GM23338 (cell line): ENCODE measurements at regions not wholly inside any gene's neighbourhood (a gene's known extent, or its start where the extent isn't known, plus 50 kb on each side); places are given as distances from the start of the nearest gene placed in this dataset.

Experiments
- ATAC-seq: fragments of 200-7000 bp; cut with Tn5 transposase; 3 replicates; pipeline ENCODE4 v1.9.1; 2020
- DNase-seq: peaks from one replicate; pipeline ENCODE4 v3.0.0-alpha.2; 2015; ENCODE audit warnings: low spot score
- H2AFZ ChIP-seq: fragments of 200-600 bp; sonication (generic); 2 replicates; pipeline ENCODE4 v1.8.0; 2016; ENCODE audit warnings: antibody characterized with exemption, mild to moderate bottlenecking, moderate library complexity
- H3F3A ChIP-seq: fragments of 200-600 bp; sonication (generic); replicated peaks from 2 replicates; pipeline ENCODE4 v1.8.0; 2017; ENCODE audit warnings: antibody characterized with exemption, mixed run types, low read depth
- H3K27ac ChIP-seq: fragments of 200-600 bp; sonication (generic); 2 replicates; pipeline ENCODE4 v1.6.1; 2016; ENCODE audit warnings: low read depth
- H3K27me3 ChIP-seq: fragments of 200-600 bp; sonication (generic); 2 replicates; pipeline ENCODE4 v1.8.0; 2016; ENCODE audit warnings: mild to moderate bottlenecking, mixed run types, moderate library complexity; ENCODE audit not compliant: insufficient read depth
- H3K36me3 ChIP-seq: fragments of 200-600 bp; sonication (generic); 2 replicates; pipeline ENCODE4 v1.8.0; 2016; ENCODE audit warnings: mild to moderate bottlenecking; ENCODE audit not compliant: insufficient read depth
- H3K4me1 ChIP-seq: fragments of 200-600 bp; sonication (generic); 2 replicates; pipeline ENCODE4 v1.8.0; 2016; ENCODE audit warnings: mild to moderate bottlenecking, moderate library complexity; ENCODE audit not compliant: insufficient read depth
- H3K4me2 ChIP-seq: fragments of 200-600 bp; sonication (generic); 2 replicates; pipeline ENCODE4 v1.7.1; 2017; ENCODE audit warnings: mixed run types
- H3K4me3 ChIP-seq: fragments of 200-600 bp; sonication (generic); 2 replicates; pipeline ENCODE4 v1.6.1; 2016; ENCODE audit warnings: mixed run types
- H3K79me2 ChIP-seq: fragments of 200-600 bp; sonication (generic); replicated peaks from 2 replicates; pipeline ENCODE4 v1.8.0; 2017; ENCODE audit warnings: mild to moderate bottlenecking; ENCODE audit not compliant: insufficient read depth
- H3K9me2 ChIP-seq: fragments of 200-600 bp; sonication (generic); 2 replicates; pipeline ENCODE4 v1.8.0; 2017; ENCODE audit not compliant: insufficient read depth
- H4K20me1 ChIP-seq: fragments of 200-600 bp; sonication (generic); replicated peaks from 2 replicates; pipeline ENCODE4 v1.8.0; 2017; ENCODE audit warnings: mild to moderate bottlenecking; ENCODE audit not compliant: insufficient read depth
- H3K27ac Mint-ChIP-seq: 2 replicates; pipeline ENCODE4 v1.8.0; 2020; ENCODE audit warnings: inconsistent platforms, mild to moderate bottlenecking, moderate library complexity, mixed read lengths
- H3K27me3 Mint-ChIP-seq: 3 replicates; pipeline ENCODE4 v1.8.0; 2022; ENCODE audit warnings: low read depth, mild to moderate bottlenecking, moderate library complexity, mixed read lengths, inconsistent platforms; ENCODE audit not compliant: insufficient read depth, poor library complexity
- H3K36me3 Mint-ChIP-seq: 3 replicates; pipeline ENCODE4 v1.8.0; 2021; ENCODE audit warnings: low read depth, mild to moderate bottlenecking, inconsistent platforms, moderate library complexity, mixed read lengths
- H3K4me1 Mint-ChIP-seq: 3 replicates; pipeline ENCODE4 v1.8.0; 2020; ENCODE audit warnings: mild to moderate bottlenecking, inconsistent platforms, mixed read lengths
- H3K4me3 Mint-ChIP-seq: 3 replicates; pipeline ENCODE4 v1.8.0; 2021; ENCODE audit warnings: moderate library complexity, mild to moderate bottlenecking, inconsistent platforms, mixed read lengths
- H3K9me3 Mint-ChIP-seq: 3 replicates; pipeline ENCODE4 v1.8.0; 2020; ENCODE audit warnings: moderate library complexity, mild to moderate bottlenecking, inconsistent platforms, mixed read lengths
- CREB1 ChIP-seq: fragments of 250-450 bp; sonication (Bioruptor Pico); IDR thresholded peaks from 2 replicates; pipeline ENCODE4 v1.5.0; 2020; ENCODE audit warnings: low read depth, mild to moderate bottlenecking, moderate library complexity
- EZH2 ChIP-seq: fragments of 200-600 bp; sonication (generic); IDR thresholded peaks from one replicate; pipeline ENCODE4 v1.8.0; 2017; ENCODE audit warnings: antibody characterized with exemption, mild to moderate bottlenecking, low read depth; ENCODE audit not compliant: unreplicated experiment
- EZH2phosphoT487 ChIP-seq: fragments of 200-600 bp; sonication (generic); IDR thresholded peaks from one replicate; pipeline ENCODE4 v1.8.1; 2018; ENCODE audit warnings: antibody characterized with exemption; ENCODE audit not compliant: unreplicated experiment
- JUNB ChIP-seq: IDR thresholded peaks from one replicate; pipeline ENCODE4 v1.6.1; 2016; ENCODE audit warnings: antibody characterized with exemption; ENCODE audit not compliant: unreplicated experiment
- NANOG ChIP-seq: IDR thresholded peaks from 2 replicates; pipeline ENCODE4 v1.6.1; 2016; ENCODE audit warnings: antibody characterized with exemption, borderline replicate concordance
- POLR2AphosphoS5 ChIP-seq: IDR thresholded peaks from 2 replicates; pipeline ENCODE4 v1.6.1; 2016; ENCODE audit warnings: antibody characterized with exemption, low read depth
- STAT1 ChIP-seq: IDR thresholded peaks from one replicate; pipeline ENCODE4 v1.6.1; 2016; ENCODE audit warnings: antibody characterized with exemption; ENCODE audit not compliant: unreplicated experiment
- ZNF114 ChIP-seq: fragments of 250-450 bp; sonication (Bioruptor Pico); IDR thresholded peaks from 2 replicates; pipeline ENCODE4 v1.5.0; 2020; ENCODE audit warnings: mild to moderate bottlenecking, moderate library complexity
- ZNF331 ChIP-seq: fragments of 250-450 bp; sonication (Bioruptor Pico); IDR thresholded peaks from 2 replicates; pipeline ENCODE4 v1.5.0; 2020; ENCODE audit warnings: low read depth, mild to moderate bottlenecking, moderate library complexity
- TF ChIP-seq, protein P1 (sequence below): fragments of 250-450 bp; sonication (Bioruptor Pico); IDR thresholded peaks from 2 replicates; pipeline ENCODE4 v1.5.0; 2020; ENCODE audit warnings: mild to moderate bottlenecking, moderate library complexity
- TF ChIP-seq, protein P2 (sequence below): IDR thresholded peaks from 2 replicates; pipeline ENCODE4 v1.6.1; 2016; ENCODE audit warnings: antibody characterized with exemption
- TF ChIP-seq, protein P3 (sequence below): IDR thresholded peaks from one replicate; pipeline ENCODE4 v1.6.1; 2018; ENCODE audit warnings: antibody characterized with exemption; ENCODE audit not compliant: unreplicated experiment
- TF ChIP-seq, protein P4 (sequence below), 2 experiments: fragments of 200-600 bp in 1 of 2; sonication (generic) in 1 of 2; conservative IDR thresholded peaks; 2 replicates each; pipeline versions ENCODE4 v1.5.1 to v1.6.1; 2016 to 2017; ENCODE audit warnings: antibody characterized with exemption in 2 of 2, low read depth in 2 of 2, mild to moderate bottlenecking in 2 of 2, moderate library complexity in 1 of 2

DNA sequence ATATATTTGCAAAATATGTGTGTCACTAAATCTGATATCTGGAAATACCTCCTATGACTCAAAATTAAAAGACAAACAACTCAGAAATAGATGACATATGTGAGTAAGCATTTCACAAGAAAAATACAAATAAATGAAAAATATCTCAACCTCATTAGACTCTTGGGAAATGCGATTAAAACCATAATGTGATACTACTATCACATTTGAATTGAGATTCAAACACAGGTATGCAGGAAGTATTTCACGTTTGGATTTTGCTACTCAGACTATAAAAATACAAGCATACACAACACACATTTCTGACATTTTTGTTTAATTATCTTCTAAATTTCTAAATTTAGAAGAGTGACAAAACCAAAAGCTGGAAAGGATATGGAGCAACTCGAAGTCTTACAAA lies 811.9 kb upstream of the LRRC4C start:
- H3K9me2 ChIP-seq: no peaks in the 10 kb centered on the region
- H3K4me3 ChIP-seq: no peak overlapping the region
- no peak overlapping the region for H3K4me3 Mint-ChIP-seq
- no peak overlapping the region for H3K4me2 ChIP-seq
- H3K4me1 Mint-ChIP-seq: no peaks in the 10 kb centered on the region
- no peaks in the 10 kb centered on the region for H3K27me3 Mint-ChIP-seq
- TF ChIP-seq EZH2phosphoT487: no peak
- no peak for TF ChIP-seq ZNF114 (CRISPR knock-in tag)
- no peak for TF ChIP-seq POLR2AphosphoS5
- no peak for TF ChIP-seq STAT1
- no peak for TF ChIP-seq ZNF331 (CRISPR knock-in tag)
- no peak for TF ChIP-seq JUNB
- TF ChIP-seq, protein P1, sequence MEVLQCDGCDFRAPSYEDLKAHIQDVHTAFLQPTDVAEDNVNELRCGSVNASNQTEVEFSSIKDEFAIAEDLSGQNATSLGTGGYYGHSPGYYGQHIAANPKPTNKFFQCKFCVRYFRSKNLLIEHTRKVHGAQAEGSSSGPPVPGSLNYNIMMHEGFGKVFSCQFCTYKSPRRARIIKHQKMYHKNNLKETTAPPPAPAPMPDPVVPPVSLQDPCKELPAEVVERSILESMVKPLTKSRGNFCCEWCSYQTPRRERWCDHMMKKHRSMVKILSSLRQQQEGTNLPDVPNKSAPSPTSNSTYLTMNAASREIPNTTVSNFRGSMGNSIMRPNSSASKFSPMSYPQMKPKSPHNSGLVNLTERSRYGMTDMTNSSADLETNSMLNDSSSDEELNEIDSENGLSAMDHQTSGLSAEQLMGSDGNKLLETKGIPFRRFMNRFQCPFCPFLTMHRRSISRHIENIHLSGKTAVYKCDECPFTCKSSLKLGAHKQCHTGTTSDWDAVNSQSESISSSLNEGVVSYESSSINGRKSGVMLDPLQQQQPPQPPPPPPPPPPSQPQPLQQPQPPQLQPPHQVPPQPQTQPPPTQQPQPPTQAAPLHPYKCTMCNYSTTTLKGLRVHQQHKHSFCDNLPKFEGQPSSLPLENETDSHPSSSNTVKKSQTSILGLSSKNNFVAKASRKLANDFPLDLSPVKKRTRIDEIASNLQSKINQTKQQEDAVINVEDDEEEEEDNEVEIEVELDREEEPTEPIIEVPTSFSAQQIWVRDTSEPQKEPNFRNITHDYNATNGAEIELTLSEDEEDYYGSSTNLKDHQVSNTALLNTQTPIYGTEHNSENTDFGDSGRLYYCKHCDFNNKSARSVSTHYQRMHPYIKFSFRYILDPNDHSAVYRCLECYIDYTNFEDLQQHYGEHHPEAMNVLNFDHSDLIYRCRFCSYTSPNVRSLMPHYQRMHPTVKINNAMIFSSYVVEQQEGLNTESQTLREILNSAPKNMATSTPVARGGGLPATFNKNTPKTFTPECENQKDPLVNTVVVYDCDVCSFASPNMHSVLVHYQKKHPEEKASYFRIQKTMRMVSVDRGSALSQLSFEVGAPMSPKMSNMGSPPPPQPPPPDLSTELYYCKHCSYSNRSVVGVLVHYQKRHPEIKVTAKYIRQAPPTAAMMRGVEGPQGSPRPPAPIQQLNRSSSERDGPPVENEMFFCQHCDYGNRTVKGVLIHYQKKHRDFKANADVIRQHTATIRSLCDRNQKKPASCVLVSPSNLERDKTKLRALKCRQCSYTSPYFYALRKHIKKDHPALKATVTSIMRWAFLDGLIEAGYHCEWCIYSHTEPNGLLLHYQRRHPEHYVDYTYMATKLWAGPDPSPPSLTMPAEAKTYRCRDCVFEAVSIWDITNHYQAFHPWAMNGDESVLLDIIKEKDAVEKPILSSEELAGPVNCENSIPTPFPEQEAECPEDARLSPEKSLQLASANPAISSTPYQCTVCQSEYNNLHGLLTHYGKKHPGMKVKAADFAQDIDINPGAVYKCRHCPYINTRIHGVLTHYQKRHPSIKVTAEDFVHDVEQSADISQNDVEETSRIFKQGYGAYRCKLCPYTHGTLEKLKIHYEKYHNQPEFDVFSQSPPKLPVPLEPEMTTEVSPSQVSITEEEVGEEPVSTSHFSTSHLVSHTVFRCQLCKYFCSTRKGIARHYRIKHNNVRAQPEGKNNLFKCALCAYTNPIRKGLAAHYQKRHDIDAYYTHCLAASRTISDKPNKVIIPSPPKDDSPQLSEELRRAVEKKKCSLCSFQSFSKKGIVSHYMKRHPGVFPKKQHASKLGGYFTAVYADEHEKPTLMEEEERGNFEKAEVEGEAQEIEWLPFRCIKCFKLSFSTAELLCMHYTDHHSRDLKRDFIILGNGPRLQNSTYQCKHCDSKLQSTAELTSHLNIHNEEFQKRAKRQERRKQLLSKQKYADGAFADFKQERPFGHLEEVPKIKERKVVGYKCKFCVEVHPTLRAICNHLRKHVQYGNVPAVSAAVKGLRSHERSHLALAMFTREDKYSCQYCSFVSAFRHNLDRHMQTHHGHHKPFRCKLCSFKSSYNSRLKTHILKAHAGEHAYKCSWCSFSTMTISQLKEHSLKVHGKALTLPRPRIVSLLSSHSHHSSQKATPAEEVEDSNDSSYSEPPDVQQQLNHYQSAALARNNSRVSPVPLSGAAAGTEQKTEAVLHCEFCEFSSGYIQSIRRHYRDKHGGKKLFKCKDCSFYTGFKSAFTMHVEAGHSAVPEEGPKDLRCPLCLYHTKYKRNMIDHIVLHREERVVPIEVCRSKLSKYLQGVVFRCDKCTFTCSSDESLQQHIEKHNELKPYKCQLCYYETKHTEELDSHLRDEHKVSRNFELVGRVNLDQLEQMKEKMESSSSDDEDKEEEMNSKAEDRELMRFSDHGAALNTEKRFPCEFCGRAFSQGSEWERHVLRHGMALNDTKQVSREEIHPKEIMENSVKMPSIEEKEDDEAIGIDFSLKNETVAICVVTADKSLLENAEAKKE (CRISPR knock-in tag): no peak
- no peak for TF ChIP-seq CREB1
- no peak for TF ChIP-seq NANOG
- TF ChIP-seq, protein P2, sequence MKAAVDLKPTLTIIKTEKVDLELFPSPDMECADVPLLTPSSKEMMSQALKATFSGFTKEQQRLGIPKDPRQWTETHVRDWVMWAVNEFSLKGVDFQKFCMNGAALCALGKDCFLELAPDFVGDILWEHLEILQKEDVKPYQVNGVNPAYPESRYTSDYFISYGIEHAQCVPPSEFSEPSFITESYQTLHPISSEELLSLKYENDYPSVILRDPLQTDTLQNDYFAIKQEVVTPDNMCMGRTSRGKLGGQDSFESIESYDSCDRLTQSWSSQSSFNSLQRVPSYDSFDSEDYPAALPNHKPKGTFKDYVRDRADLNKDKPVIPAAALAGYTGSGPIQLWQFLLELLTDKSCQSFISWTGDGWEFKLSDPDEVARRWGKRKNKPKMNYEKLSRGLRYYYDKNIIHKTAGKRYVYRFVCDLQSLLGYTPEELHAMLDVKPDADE: no peak
- TF ChIP-seq, protein P3, sequence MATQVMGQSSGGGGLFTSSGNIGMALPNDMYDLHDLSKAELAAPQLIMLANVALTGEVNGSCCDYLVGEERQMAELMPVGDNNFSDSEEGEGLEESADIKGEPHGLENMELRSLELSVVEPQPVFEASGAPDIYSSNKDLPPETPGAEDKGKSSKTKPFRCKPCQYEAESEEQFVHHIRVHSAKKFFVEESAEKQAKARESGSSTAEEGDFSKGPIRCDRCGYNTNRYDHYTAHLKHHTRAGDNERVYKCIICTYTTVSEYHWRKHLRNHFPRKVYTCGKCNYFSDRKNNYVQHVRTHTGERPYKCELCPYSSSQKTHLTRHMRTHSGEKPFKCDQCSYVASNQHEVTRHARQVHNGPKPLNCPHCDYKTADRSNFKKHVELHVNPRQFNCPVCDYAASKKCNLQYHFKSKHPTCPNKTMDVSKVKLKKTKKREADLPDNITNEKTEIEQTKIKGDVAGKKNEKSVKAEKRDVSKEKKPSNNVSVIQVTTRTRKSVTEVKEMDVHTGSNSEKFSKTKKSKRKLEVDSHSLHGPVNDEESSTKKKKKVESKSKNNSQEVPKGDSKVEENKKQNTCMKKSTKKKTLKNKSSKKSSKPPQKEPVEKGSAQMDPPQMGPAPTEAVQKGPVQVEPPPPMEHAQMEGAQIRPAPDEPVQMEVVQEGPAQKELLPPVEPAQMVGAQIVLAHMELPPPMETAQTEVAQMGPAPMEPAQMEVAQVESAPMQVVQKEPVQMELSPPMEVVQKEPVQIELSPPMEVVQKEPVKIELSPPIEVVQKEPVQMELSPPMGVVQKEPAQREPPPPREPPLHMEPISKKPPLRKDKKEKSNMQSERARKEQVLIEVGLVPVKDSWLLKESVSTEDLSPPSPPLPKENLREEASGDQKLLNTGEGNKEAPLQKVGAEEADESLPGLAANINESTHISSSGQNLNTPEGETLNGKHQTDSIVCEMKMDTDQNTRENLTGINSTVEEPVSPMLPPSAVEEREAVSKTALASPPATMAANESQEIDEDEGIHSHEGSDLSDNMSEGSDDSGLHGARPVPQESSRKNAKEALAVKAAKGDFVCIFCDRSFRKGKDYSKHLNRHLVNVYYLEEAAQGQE: no peak
- TF ChIP-seq EZH2: no peak
- TF ChIP-seq, protein P4, sequence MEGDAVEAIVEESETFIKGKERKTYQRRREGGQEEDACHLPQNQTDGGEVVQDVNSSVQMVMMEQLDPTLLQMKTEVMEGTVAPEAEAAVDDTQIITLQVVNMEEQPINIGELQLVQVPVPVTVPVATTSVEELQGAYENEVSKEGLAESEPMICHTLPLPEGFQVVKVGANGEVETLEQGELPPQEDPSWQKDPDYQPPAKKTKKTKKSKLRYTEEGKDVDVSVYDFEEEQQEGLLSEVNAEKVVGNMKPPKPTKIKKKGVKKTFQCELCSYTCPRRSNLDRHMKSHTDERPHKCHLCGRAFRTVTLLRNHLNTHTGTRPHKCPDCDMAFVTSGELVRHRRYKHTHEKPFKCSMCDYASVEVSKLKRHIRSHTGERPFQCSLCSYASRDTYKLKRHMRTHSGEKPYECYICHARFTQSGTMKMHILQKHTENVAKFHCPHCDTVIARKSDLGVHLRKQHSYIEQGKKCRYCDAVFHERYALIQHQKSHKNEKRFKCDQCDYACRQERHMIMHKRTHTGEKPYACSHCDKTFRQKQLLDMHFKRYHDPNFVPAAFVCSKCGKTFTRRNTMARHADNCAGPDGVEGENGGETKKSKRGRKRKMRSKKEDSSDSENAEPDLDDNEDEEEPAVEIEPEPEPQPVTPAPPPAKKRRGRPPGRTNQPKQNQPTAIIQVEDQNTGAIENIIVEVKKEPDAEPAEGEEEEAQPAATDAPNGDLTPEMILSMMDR (conservative IDR thresholded peaks at IDR 0.05; ENCODE audit: low read depth in 2 of 2): no peak
- H3K36me3 ChIP-seq: no peaks in the 10 kb centered on the region
- DNase-seq (no peak), ATAC-seq (no peak)
- H4K20me1 ChIP-seq: no peaks in the 10 kb centered on the region
- H3K9me3 Mint-ChIP-seq: peaks cover 61% of the 10 kb centered on the region
- peaks cover 18% of the 10 kb centered on the region; the same call in 2 of the 3 replicates for H3K36me3 Mint-ChIP-seq
- H3F3A ChIP-seq: no peaks in the 10 kb centered on the region
- H3K27ac Mint-ChIP-seq: no peak overlapping the region
- H3K27ac ChIP-seq: no peak overlapping the region
- H3K27me3 ChIP-seq: no peaks in the 10 kb centered on the region
- H3K79me2 ChIP-seq: no peaks in the 10 kb centered on the region
- H2AFZ ChIP-seq: no peak overlapping the region
- H3K4me1 ChIP-seq: no peaks in the 10 kb centered on the region
